ENCODE measurements at regions not wholly inside any gene's neighbourhood (a gene's known extent, or its start where the extent isn't known, plus 50 kb on each side); places are given as distances from the start of the nearest gene placed in this dataset.
A peak's percentile ranks its signal among the peaks of the same experiment; 100 is the strongest.

DNA sequence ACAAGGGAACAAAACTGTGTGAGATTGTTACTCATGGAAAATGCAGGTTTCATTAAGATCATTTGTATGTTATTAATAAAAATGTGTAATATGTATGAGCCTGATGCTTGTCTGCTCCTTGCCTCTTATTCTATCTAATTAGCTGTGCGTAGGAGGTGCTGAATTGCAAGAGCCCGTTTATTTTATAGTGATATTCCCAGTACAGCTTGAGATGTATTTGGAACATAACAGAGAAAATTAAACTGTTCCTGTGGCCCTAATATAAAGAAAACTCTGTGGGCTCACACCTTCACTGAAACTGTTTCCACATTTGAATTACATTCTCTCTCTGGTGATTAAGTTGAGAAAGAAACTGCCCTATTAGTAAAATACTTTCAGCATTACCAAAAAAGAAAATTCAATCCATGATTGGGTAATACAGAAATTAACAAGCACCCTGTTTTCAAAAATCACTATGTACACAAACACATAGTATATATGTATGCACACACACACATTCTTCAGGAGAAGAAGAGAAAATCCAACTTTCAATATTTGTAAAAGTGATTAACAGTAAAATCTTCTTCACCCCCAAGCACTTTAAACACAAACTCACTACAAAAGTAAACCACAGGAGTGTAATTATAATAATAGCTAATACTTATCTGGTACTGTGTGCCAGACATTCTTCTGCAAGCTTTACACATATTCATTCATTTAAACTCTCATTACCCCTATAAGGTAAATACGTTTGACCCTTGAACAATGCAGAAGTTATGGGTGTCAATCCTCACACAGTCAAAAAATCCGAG lies 233.2 kb downstream of the PHLDA1 start (continued):
- TF ChIP-seq HMG20A (CRISPR knock-in tag; IDR thresholded peaks at IDR 0.05; ENCODE audit: borderline replicate concordance), result peak; percentile 47; the same call in 1 of the 2 replicates
- no peak for TF ChIP-seq ELF1 (CRISPR knock-in tag; IDR thresholded peaks at IDR 0.05)
- no peak for TF ChIP-seq ELF4 (CRISPR knock-in tag; IDR thresholded peaks at IDR 0.05; ENCODE audit: borderline replicate concordance)
- no peak for TF ChIP-seq ZNF749 (CRISPR knock-in tag; IDR thresholded peaks at IDR 0.05; ENCODE audit: borderline replicate concordance)
- TF ChIP-seq, protein P1, sequence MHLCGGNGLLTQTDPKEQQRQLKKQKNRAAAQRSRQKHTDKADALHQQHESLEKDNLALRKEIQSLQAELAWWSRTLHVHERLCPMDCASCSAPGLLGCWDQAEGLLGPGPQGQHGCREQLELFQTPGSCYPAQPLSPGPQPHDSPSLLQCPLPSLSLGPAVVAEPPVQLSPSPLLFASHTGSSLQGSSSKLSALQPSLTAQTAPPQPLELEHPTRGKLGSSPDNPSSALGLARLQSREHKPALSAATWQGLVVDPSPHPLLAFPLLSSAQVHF (CRISPR knock-in tag; IDR thresholded peaks at IDR 0.05), result no peak
- TF ChIP-seq NCOA2 (CRISPR knock-in tag; IDR thresholded peaks at IDR 0.05), result peak; percentile 72
- TF ChIP-seq ZNF451 (CRISPR knock-in tag; IDR thresholded peaks at IDR 0.05), result no peak
- TF ChIP-seq, protein P2, sequence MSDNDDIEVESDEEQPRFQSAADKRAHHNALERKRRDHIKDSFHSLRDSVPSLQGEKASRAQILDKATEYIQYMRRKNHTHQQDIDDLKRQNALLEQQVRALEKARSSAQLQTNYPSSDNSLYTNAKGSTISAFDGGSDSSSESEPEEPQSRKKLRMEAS (IDR thresholded peaks at IDR 0.05), result no peak
- TF ChIP-seq SALL1 (CRISPR knock-in tag; IDR thresholded peaks at IDR 0.05), result no peak
- TF ChIP-seq SKI (IDR thresholded peaks at IDR 0.05; ENCODE audit: partially characterized antibody), result no peak
- no peak for TF ChIP-seq RAD21 (CRISPR knock-in tag; IDR thresholded peaks at IDR 0.05)
- TF ChIP-seq NR2F1 (CRISPR knock-in tag; IDR thresholded peaks at IDR 0.05), result peak in 1 of 2 experiments; percentile 49; a peak in 1 of 4 replicates
- TF ChIP-seq RFX5 (IDR thresholded peaks at IDR 0.05; ENCODE audit: low read depth, low read length), result no peak
- peak; percentile 73; the same call in 1 of the 2 replicates for TF ChIP-seq NR2F6 (IDR thresholded peaks at IDR 0.05)
- peak; percentile 35 for TF ChIP-seq NR2F6 (CRISPR knock-in tag; IDR thresholded peaks at IDR 0.05)
- TF ChIP-seq, protein P3, sequence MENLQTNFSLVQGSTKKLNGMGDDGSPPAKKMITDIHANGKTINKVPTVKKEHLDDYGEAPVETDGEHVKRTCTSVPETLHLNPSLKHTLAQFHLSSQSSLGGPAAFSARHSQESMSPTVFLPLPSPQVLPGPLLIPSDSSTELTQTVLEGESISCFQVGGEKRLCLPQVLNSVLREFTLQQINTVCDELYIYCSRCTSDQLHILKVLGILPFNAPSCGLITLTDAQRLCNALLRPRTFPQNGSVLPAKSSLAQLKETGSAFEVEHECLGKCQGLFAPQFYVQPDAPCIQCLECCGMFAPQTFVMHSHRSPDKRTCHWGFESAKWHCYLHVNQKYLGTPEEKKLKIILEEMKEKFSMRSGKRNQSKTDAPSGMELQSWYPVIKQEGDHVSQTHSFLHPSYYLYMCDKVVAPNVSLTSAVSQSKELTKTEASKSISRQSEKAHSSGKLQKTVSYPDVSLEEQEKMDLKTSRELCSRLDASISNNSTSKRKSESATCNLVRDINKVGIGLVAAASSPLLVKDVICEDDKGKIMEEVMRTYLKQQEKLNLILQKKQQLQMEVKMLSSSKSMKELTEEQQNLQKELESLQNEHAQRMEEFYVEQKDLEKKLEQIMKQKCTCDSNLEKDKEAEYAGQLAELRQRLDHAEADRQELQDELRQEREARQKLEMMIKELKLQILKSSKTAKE (CRISPR knock-in tag; IDR thresholded peaks at IDR 0.05; ENCODE audit: borderline replicate concordance), result no peak
- no peak for TF ChIP-seq DPF2 (CRISPR knock-in tag; IDR thresholded peaks at IDR 0.05; ENCODE audit: borderline replicate concordance, low read depth)
- no peak for TF ChIP-seq ZC3H4 (CRISPR knock-in tag; IDR thresholded peaks at IDR 0.05; ENCODE audit: borderline replicate concordance)
- TF ChIP-seq, protein P4, sequence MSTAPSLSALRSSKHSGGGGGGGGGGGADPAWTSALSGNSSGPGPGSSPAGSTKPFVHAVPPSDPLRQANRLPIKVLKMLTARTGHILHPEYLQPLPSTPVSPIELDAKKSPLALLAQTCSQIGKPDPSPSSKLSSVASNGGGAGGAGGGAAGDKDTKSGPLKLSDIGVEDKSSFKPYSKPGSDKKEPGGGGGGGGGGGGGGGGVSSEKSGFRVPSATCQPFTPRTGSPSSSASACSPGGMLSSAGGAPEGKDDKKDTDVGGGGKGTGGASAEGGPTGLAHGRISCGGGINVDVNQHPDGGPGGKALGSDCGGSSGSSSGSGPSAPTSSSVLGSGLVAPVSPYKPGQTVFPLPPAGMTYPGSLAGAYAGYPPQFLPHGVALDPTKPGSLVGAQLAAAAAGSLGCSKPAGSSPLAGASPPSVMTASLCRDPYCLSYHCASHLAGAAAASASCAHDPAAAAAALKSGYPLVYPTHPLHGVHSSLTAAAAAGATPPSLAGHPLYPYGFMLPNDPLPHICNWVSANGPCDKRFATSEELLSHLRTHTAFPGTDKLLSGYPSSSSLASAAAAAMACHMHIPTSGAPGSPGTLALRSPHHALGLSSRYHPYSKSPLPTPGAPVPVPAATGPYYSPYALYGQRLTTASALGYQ (CRISPR knock-in tag; IDR thresholded peaks at IDR 0.05), result peak; percentile 62; the same call in 1 of the 2 replicates
- TF ChIP-seq ZFY (CRISPR knock-in tag; IDR thresholded peaks at IDR 0.05), result no peak
- no peak for TF ChIP-seq YY1 (IDR thresholded peaks at IDR 0.05; ENCODE audit: insufficient read depth, insufficient replicate concordance, low read depth, low read length)
- TF ChIP-seq ZNF207 (IDR thresholded peaks at IDR 0.05; ENCODE audit: borderline replicate concordance), result no peak
- TF ChIP-seq, protein P5, sequence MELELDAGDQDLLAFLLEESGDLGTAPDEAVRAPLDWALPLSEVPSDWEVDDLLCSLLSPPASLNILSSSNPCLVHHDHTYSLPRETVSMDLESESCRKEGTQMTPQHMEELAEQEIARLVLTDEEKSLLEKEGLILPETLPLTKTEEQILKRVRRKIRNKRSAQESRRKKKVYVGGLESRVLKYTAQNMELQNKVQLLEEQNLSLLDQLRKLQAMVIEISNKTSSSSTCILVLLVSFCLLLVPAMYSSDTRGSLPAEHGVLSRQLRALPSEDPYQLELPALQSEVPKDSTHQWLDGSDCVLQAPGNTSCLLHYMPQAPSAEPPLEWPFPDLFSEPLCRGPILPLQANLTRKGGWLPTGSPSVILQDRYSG (CRISPR knock-in tag; IDR thresholded peaks at IDR 0.05), result no peak
- no peak for TF ChIP-seq FOXP1 (IDR thresholded peaks at IDR 0.05)
- TF ChIP-seq FOXP1 (CRISPR knock-in tag; IDR thresholded peaks at IDR 0.05), result peak; percentile 62; the same call in 1 of the 2 replicates
- peak; percentile 60; the same call in 1 of the 2 replicates for TF ChIP-seq NKX3-1 (CRISPR knock-in tag; IDR thresholded peaks at IDR 0.05)
- TF ChIP-seq FOXJ3 (CRISPR knock-in tag; IDR thresholded peaks at IDR 0.05; ENCODE audit: borderline replicate concordance), result peak; percentile 59; the same call in 1 of the 2 replicates
